Erythroblast (primary cell): ENCODE measurements at regions not wholly inside any gene's neighbourhood (a gene's known extent, or its start where the extent isn't known, plus 50 kb on each side); places are given as distances from the start of the nearest gene placed in this dataset.

Experiments used
- GATA1 ChIP-seq: IDR thresholded peaks from 2 replicates; pipeline ENCODE4 v1.6.1; 2011; ENCODE audit warnings: low read depth, mild to moderate bottlenecking, control low read depth, low read length, moderate library complexity
- POLR2A ChIP-seq: IDR thresholded peaks from 2 replicates; pipeline ENCODE4 v1.6.1; 2011; ENCODE audit warnings: mild to moderate bottlenecking, low read length

DNA sequence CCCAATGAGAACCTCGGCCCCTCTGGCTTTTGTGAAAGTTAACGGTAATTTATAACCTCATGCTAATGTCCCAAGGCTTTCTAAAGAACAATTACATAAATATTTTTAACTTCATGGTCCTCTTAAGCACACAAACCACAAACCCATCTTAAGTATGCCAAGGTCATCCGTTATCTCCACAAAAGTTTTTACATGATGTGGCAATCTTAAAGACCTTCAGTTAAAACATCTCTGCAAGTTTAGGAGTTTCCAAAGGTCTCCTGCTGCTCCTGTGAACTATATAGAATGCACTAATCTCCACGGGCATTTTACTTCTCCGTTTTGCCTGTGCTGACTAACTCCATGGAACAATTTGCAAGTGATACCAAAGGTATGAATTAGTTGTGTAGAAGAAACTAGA, 228.2 kb downstream of the TLE1 start:
- TF ChIP-seq POLR2A (no peak), GATA1 (no peak)
